HepG2 (cell line): ENCODE measurements at regions not wholly inside any gene's neighbourhood (a gene's known extent, or its start where the extent isn't known, plus 50 kb on each side); places are given as distances from the start of the nearest gene placed in this dataset.
A peak's percentile ranks its signal among the peaks of the same experiment; 100 is the strongest.

Experiments used
- CC2D1A ChIP-seq: sonication (generic); formaldehyde crosslinking; IDR thresholded peaks from 2 replicates; pipeline ENCODE4 v1.8.1; 2023; ENCODE audit warnings: mild to moderate bottlenecking, missing genetic modification reagents
- GPN1 ChIP-seq: sonication (generic); formaldehyde crosslinking; IDR thresholded peaks from 2 replicates; pipeline ENCODE4 v1.5.1; 2020; ENCODE audit warnings: missing genetic modification reagents, borderline replicate concordance
- NFE2L1 ChIP-seq: sonication (generic); formaldehyde crosslinking; IDR thresholded peaks from 2 replicates; pipeline ENCODE4 v1.4.0; 2020; ENCODE audit warnings: missing genetic modification reagents, mild to moderate bottlenecking, borderline replicate concordance
- PAX8 ChIP-seq: sonication (generic); formaldehyde crosslinking; IDR thresholded peaks from 2 replicates; pipeline ENCODE4 v1.8.0; 2022; ENCODE audit warnings: mild to moderate bottlenecking, missing genetic modification reagents, borderline replicate concordance
- POGZ ChIP-seq: sonication (generic); formaldehyde crosslinking; IDR thresholded peaks from 2 replicates; pipeline ENCODE4 v1.4.0; 2020; ENCODE audit warnings: mild to moderate bottlenecking, missing genetic modification reagents
- POLR2AphosphoS5 ChIP-seq: IDR thresholded peaks from 2 replicates; pipeline ENCODE4 v1.6.1; 2012; ENCODE audit warnings: low read depth, low read length
- RBFOX2 ChIP-seq: fragments of 200-400 bp; formaldehyde crosslinking; IDR thresholded peaks from 2 replicates; pipeline ENCODE4 v1.6.1; 2017; ENCODE audit warnings: low read depth, mild to moderate bottlenecking, low read length
- STAG1 ChIP-seq: sonication (generic); formaldehyde crosslinking; IDR thresholded peaks from 2 replicates; pipeline ENCODE4 v1.4.0; 2020; ENCODE audit warnings: missing genetic modification reagents
- TSC22D2 ChIP-seq: sonication (generic); formaldehyde crosslinking; IDR thresholded peaks from 2 replicates; pipeline ENCODE4 v1.5.1; 2020; ENCODE audit warnings: missing genetic modification reagents, mild to moderate bottlenecking, borderline replicate concordance
- ZKSCAN8 ChIP-seq: IDR thresholded peaks from 2 replicates; pipeline ENCODE4 v1.6.1; 2016; ENCODE audit warnings: borderline replicate concordance, missing genetic modification reagents, missing compliant biosample characterization
- TF ChIP-seq, protein P1 (sequence below): sonication (generic); formaldehyde crosslinking; IDR thresholded peaks from 2 replicates; pipeline ENCODE4 v1.8.0; 2022; ENCODE audit warnings: missing genetic modification reagents, mild to moderate bottlenecking, borderline replicate concordance
- TF ChIP-seq, protein P2 (sequence below): sonication (generic); formaldehyde crosslinking; IDR thresholded peaks from 2 replicates; pipeline ENCODE4 v1.8.1; 2023; ENCODE audit warnings: mild to moderate bottlenecking, missing genetic modification reagents, borderline replicate concordance
- TF ChIP-seq, protein P3 (sequence below): sonication (generic); formaldehyde crosslinking; IDR thresholded peaks from 2 replicates; pipeline ENCODE4 v1.4.0; 2020; ENCODE audit warnings: missing genetic modification reagents
- TF ChIP-seq, protein P4 (sequence below): IDR thresholded peaks from 2 replicates; pipeline ENCODE4 v1.6.1; 2016; ENCODE audit warnings: mild to moderate bottlenecking
- TF ChIP-seq, protein P5 (sequence below): sonication (generic); formaldehyde crosslinking; conservative IDR thresholded peaks from 2 replicates; pipeline ENCODE4 v1.4.0; 2020; ENCODE audit warnings: missing genetic modification reagents
- TF ChIP-seq, protein P6 (sequence below): sonication (generic); formaldehyde crosslinking; IDR thresholded peaks from 2 replicates; pipeline ENCODE4 v1.4.0; 2020; ENCODE audit warnings: missing genetic modification reagents, borderline replicate concordance

DNA sequence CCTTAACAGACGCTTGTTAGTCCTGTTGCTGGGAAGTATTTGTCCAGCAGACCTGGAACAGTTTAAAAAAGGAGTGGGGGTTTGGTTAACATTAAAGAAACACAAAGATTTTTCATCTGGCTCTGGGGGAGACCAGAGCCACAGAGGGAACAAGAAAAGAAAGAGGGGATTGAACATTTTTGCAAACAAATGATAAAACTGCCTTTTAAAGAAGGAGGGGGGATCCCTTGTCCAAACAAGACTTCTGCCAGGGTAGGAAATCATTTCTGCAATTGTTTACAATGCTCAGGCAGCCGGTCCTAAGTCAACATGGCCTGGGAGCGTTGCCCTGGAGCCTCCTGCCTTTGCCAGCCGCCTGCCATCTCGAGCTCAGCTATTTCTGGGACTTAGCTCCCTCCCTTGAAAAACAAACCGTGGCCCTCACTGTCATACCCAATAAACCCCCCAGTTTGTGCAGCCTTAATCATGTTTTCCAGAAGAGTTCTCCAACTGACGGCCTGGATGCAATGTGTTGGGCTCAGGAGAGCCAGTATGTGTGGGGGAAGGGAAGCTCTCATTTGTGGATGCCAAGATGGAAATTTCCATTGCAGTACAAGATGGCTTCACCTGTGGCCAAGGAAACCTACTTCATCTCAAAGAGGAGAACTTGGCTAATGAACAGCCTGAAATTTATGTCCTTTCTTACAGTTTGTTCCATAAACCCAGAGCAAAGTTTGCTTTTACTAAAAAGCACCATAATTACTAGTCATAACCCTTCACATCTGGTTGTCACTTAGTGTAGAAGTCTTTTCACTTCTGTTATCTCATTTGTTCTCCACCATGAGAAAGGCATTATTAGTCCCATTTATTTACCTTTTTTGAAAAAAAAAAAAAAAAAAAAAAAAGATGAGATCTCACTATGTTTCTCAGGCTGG, 75.9 kb upstream of the RNU6-1 start (continued):
- TF ChIP-seq TSC22D2, result peak; percentile 53; the same call in 1 of the 2 replicates
- TF ChIP-seq ZKSCAN8 (CRISPR knock-in tag), result peak; percentile 85; the same call in 1 of the 2 replicates
- TF ChIP-seq, protein P1, sequence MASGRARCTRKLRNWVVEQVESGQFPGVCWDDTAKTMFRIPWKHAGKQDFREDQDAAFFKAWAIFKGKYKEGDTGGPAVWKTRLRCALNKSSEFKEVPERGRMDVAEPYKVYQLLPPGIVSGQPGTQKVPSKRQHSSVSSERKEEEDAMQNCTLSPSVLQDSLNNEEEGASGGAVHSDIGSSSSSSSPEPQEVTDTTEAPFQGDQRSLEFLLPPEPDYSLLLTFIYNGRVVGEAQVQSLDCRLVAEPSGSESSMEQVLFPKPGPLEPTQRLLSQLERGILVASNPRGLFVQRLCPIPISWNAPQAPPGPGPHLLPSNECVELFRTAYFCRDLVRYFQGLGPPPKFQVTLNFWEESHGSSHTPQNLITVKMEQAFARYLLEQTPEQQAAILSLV (CRISPR knock-in tag), result 0 out of 2 replicates have a peak, but pooled peaks have one; percentile 48
- TF ChIP-seq, protein P2, sequence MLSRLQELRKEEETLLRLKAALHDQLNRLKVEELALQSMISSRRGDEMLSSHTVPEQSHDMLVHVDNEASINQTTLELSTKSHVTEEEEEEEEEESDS (CRISPR knock-in tag), result no peak; the same call in 1 of the 2 replicates
- TF ChIP-seq, protein P3, sequence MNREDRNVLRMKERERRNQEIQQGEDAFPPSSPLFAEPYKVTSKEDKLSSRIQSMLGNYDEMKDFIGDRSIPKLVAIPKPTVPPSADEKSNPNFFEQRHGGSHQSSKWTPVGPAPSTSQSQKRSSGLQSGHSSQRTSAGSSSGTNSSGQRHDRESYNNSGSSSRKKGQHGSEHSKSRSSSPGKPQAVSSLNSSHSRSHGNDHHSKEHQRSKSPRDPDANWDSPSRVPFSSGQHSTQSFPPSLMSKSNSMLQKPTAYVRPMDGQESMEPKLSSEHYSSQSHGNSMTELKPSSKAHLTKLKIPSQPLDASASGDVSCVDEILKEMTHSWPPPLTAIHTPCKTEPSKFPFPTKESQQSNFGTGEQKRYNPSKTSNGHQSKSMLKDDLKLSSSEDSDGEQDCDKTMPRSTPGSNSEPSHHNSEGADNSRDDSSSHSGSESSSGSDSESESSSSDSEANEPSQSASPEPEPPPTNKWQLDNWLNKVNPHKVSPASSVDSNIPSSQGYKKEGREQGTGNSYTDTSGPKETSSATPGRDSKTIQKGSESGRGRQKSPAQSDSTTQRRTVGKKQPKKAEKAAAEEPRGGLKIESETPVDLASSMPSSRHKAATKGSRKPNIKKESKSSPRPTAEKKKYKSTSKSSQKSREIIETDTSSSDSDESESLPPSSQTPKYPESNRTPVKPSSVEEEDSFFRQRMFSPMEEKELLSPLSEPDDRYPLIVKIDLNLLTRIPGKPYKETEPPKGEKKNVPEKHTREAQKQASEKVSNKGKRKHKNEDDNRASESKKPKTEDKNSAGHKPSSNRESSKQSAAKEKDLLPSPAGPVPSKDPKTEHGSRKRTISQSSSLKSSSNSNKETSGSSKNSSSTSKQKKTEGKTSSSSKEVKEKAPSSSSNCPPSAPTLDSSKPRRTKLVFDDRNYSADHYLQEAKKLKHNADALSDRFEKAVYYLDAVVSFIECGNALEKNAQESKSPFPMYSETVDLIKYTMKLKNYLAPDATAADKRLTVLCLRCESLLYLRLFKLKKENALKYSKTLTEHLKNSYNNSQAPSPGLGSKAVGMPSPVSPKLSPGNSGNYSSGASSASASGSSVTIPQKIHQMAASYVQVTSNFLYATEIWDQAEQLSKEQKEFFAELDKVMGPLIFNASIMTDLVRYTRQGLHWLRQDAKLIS, result no peak; the same call in 1 of the 2 replicates
- TF ChIP-seq RBFOX2, result no peak; the same call in 1 of the 2 replicates
- TF ChIP-seq POGZ (CRISPR knock-in tag), result peak; percentile 79
- TF ChIP-seq, protein P4, sequence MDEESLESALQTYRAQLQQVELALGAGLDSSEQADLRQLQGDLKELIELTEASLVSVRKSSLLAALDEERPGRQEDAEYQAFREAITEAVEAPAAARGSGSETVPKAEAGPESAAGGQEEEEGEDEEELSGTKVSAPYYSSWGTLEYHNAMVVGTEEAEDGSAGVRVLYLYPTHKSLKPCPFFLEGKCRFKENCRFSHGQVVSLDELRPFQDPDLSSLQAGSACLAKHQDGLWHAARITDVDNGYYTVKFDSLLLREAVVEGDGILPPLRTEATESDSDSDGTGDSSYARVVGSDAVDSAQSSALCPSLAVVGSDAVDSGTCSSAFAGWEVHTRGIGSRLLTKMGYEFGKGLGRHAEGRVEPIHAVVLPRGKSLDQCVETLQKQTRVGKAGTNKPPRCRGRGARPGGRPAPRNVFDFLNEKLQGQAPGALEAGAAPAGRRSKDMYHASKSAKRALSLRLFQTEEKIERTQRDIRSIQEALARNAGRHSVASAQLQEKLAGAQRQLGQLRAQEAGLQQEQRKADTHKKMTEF (CRISPR knock-in tag), result peak; percentile 94
- TF ChIP-seq, protein P5, sequence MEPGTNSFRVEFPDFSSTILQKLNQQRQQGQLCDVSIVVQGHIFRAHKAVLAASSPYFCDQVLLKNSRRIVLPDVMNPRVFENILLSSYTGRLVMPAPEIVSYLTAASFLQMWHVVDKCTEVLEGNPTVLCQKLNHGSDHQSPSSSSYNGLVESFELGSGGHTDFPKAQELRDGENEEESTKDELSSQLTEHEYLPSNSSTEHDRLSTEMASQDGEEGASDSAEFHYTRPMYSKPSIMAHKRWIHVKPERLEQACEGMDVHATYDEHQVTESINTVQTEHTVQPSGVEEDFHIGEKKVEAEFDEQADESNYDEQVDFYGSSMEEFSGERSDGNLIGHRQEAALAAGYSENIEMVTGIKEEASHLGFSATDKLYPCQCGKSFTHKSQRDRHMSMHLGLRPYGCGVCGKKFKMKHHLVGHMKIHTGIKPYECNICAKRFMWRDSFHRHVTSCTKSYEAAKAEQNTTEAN (CRISPR knock-in tag), result no peak; the same call in 1 of the 2 replicates
- TF ChIP-seq NFE2L1 (CRISPR knock-in tag), result no peak
- TF ChIP-seq GPN1, result no peak
- no peak for TF ChIP-seq POLR2AphosphoS5
- peak; percentile 28 for TF ChIP-seq STAG1 (CRISPR knock-in tag)
- no peak for TF ChIP-seq CC2D1A (CRISPR knock-in tag)
- TF ChIP-seq, protein P6, sequence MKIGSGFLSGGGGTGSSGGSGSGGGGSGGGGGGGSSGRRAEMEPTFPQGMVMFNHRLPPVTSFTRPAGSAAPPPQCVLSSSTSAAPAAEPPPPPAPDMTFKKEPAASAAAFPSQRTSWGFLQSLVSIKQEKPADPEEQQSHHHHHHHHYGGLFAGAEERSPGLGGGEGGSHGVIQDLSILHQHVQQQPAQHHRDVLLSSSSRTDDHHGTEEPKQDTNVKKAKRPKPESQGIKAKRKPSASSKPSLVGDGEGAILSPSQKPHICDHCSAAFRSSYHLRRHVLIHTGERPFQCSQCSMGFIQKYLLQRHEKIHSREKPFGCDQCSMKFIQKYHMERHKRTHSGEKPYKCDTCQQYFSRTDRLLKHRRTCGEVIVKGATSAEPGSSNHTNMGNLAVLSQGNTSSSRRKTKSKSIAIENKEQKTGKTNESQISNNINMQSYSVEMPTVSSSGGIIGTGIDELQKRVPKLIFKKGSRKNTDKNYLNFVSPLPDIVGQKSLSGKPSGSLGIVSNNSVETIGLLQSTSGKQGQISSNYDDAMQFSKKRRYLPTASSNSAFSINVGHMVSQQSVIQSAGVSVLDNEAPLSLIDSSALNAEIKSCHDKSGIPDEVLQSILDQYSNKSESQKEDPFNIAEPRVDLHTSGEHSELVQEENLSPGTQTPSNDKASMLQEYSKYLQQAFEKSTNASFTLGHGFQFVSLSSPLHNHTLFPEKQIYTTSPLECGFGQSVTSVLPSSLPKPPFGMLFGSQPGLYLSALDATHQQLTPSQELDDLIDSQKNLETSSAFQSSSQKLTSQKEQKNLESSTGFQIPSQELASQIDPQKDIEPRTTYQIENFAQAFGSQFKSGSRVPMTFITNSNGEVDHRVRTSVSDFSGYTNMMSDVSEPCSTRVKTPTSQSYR (CRISPR knock-in tag), result peak; percentile 95
- TF ChIP-seq PAX8 (CRISPR knock-in tag), result no peak
